Stomach (tissue), 8 donors: ENCODE measurements at regions not wholly inside any gene's neighbourhood (a gene's known extent, or its start where the extent isn't known, plus 50 kb on each side); places are given as distances from the start of the nearest gene placed in this dataset.
A peak's percentile ranks its signal among the peaks of the same experiment; 100 is the strongest.

Source experiments
- DNase-seq, 2 donors: peaks; one replicate each; pipeline versions ENCODE4 v3.0.0 to v3.0.0-alpha.2; 2013 to 2019
- H3K27ac ChIP-seq, 5 donors: fragments of 200-600 bp in 4 of 5; sonication (generic) in 4 of 5; one replicate each; pipeline ENCODE4 v1.5.1; 2013 to 2019; ENCODE audit warnings: mild to moderate bottlenecking in 1 of 5, moderate library complexity in 1 of 5
- H3K27me3 ChIP-seq, 3 donors: fragments of 200-600 bp; sonication (generic); one replicate each; pipeline ENCODE4 v1.5.1; 2017 to 2019; ENCODE audit warnings: mixed run types in 1 of 3
- H3K36me3 ChIP-seq, 4 donors: fragments of 200-600 bp; sonication (generic); 1 replicate in 3 of 4; 2 replicates in 1 of 4; pipeline ENCODE4 v1.5.1; 2016 to 2019
- H3K4me1 ChIP-seq, 4 donors: fragments of 200-600 bp; sonication (generic); one replicate each; pipeline ENCODE4 v1.5.1; 2016 to 2019
- H3K4me3 ChIP-seq, 4 donors: fragments of 200-600 bp; sonication (generic) in 3 of 4; one replicate each; pipeline ENCODE4 v1.5.1; 2016 to 2019; ENCODE audit warnings: mild to moderate bottlenecking in 1 of 4
- H3K9me3 ChIP-seq, 4 donors: fragments of 200-600 bp; sonication (generic); one replicate each; pipeline ENCODE4 v1.5.1; 2016 to 2019
- CTCF ChIP-seq, 7 experiments: fragments of 450-650 bp in 4 of 7; fragments of 200-600 bp in 3 of 7; sonication (generic) in 3 of 7; IDR thresholded peaks; one replicate each; pipeline ENCODE4 v1.5.1; 2016 to 2019; ENCODE audit warnings: antibody characterized with exemption in 7 of 7, control low read depth in 2 of 7, mild to moderate bottlenecking in 1 of 7
- EP300 ChIP-seq: sonication (generic); formaldehyde crosslinking; IDR thresholded peaks from one replicate; pipeline ENCODE4 v1.6.1; 2017; ENCODE audit warnings: antibody characterized with exemption
- POLR2A ChIP-seq, 4 donors: fragments of 450-650 bp; IDR thresholded peaks; one replicate each; pipeline ENCODE4 v1.6.1; 2016; ENCODE audit warnings: antibody characterized with exemption in 4 of 4, control low read depth in 2 of 4, mild to moderate bottlenecking in 1 of 4, moderate library complexity in 1 of 4
- POLR2AphosphoS5 ChIP-seq, 3 donors: sonication (generic); formaldehyde crosslinking; IDR thresholded peaks; one replicate each; pipeline ENCODE4 v1.6.1; 2016; ENCODE audit warnings: antibody characterized with exemption in 3 of 3
- WGBS, 5 donors: extraction: QIAGEN DNeasy Blood & Tissue Kit in 3 of 5; methylation state at CpG; one replicate each; pipeline versions ENCODE4 v1.1.5 to v1.1.7; 2013 to 2018; 5-methylcytosine and 5-hydroxymethylcytosine counted together
- intact Hi-C: fragments of 100-400 bp; cut with DNase I; formaldehyde crosslinking; loops from one replicate; pipeline ENCODE4 v1.15.1; 2023; ENCODE audit warnings: low total_unique reads
- donor health status: healthy with polysubstance abuse.
- donor health status: Bipolar disorder and iron deficiency.
- donor health status: healthy.

- H3K9me3 ChIP-seq = no peaks in the 10 kb centered on the region
- H3K36me3 ChIP-seq = no peaks in the 10 kb centered on the region
- H3K27ac ChIP-seq = peak overlapping the region in 1 of 5 donors; percentile 21
- H3K4me3 ChIP-seq = no peak overlapping the region
- peaks cover 0 to 9% (median 5%) of the 10 kb centered on the region in 4 donors for H3K4me1 ChIP-seq
- intact Hi-C loops = no loop called here
- WGBS, 5 donors = 76 to 83% (median 81%) methylated on average over 4 to 5 of the region's 5 CpGs; no CpG with 5 or more reads in 1 of the 5 donors
- no peak for TF ChIP-seq CTCF (IDR thresholded peaks at IDR 0.05)
- TF ChIP-seq POLR2AphosphoS5 (IDR thresholded peaks at IDR 0.05) = peak in 1 of 3 donors; percentile 10
- no peaks in the 10 kb centered on the region for H3K27me3 ChIP-seq
- DNase-seq = peak in 1 of 2 donors; percentile 36
Measured at GRCh38 chr2:30368258-30368657, 78.8 kb upstream of the LCLAT1 start.

GRCh38 chr2:30371028-30371689 lies 75.9 kb upstream of the LCLAT1 start:
- intact Hi-C loops = no loop called here
- WGBS, 5 donors = 84 to 90% (median 86%) methylated on average over 2 of the region's 2 CpGs

GRCh38 chr2:30371772-30372373 lies 75.2 kb upstream of the LCLAT1 start:
- H3K4me1 ChIP-seq = peaks cover 0 to 8% (median 0%) of the 10 kb centered on the region in 4 donors
- no peaks in the 10 kb centered on the region for H3K36me3 ChIP-seq
- H3K9me3 ChIP-seq = no peaks in the 10 kb centered on the region
- TF ChIP-seq POLR2AphosphoS5 (IDR thresholded peaks at IDR 0.05) (no peak), CTCF (IDR thresholded peaks at IDR 0.05) (no peak), EP300 (no peak), POLR2A (IDR thresholded peaks at IDR 0.05) (no peak)
- no peaks in the 10 kb centered on the region for H3K27me3 ChIP-seq
- intact Hi-C loops = no loop called here
- WGBS, 5 donors = 70 to 85% (median 79%) methylated on average over 6 of the region's 6 CpGs
- no peak for DNase-seq
- H3K27ac ChIP-seq = no peak overlapping the region
- no peak overlapping the region for H3K4me3 ChIP-seq

More at GRCh38 chr2:30371028-30371689, 75.9 kb upstream of the LCLAT1 start:
- peaks cover 0 to 8% (median 3%) of the 10 kb centered on the region in 4 donors for H3K4me1 ChIP-seq
- no peak overlapping the region for H3K27ac ChIP-seq
- no peak for DNase-seq
- H3K36me3 ChIP-seq = no peaks in the 10 kb centered on the region
- TF ChIP-seq POLR2A (IDR thresholded peaks at IDR 0.05) (no peak), EP300 (no peak)
- no peak overlapping the region for H3K4me3 ChIP-seq
- H3K27me3 ChIP-seq = no peaks in the 10 kb centered on the region
- H3K9me3 ChIP-seq = no peaks in the 10 kb centered on the region

GRCh38 chr2:30372826-30373225 lies 74.2 kb upstream of the LCLAT1 start:
- Histone ChIP-seq H3K27ac (no peak overlapping the region), H3K4me3 (no peak overlapping the region), H3K27me3 (no peaks in the 10 kb centered on the region), H3K4me1 (peaks cover 0 to 7% (median 0%) of the 10 kb centered on the region in 4 donors), H3K36me3 (no peaks in the 10 kb centered on the region), H3K9me3 (no peaks in the 10 kb centered on the region)
- TF ChIP-seq POLR2AphosphoS5 (IDR thresholded peaks at IDR 0.05) (no peak), EP300 (no peak), CTCF (IDR thresholded peaks at IDR 0.05) (no peak)
- no peak for DNase-seq
- intact Hi-C loops = no loop called here

GRCh38 chr2:30373881-30374302 lies 73.2 kb upstream of the LCLAT1 start:
- DNase-seq = no peak
- Histone ChIP-seq H3K9me3 (no peaks in the 10 kb centered on the region), H3K36me3 (no peaks in the 10 kb centered on the region), H3K27ac (no peak overlapping the region), H3K4me1 (no peaks in the 10 kb centered on the region), H3K4me3 (no peak overlapping the region), H3K27me3 (no peaks in the 10 kb centered on the region)
- intact Hi-C loops = no loop called here
- WGBS, 5 donors = 83 to 89% (median 85%) methylated on average over 9 of the region's 9 CpGs
- TF ChIP-seq CTCF (IDR thresholded peaks at IDR 0.05) (no peak), POLR2AphosphoS5 (IDR thresholded peaks at IDR 0.05) (no peak), EP300 (no peak), POLR2A (IDR thresholded peaks at IDR 0.05) (no peak)
